ENCODE measurements at regions not wholly inside any gene's neighbourhood (a gene's known extent, or its start where the extent isn't known, plus 50 kb on each side); places are given as distances from the start of the nearest gene placed in this dataset.
"Not testable (repeated sequence)": the region's sequence is repeated elsewhere in the genome, so short reads cannot be mapped to it uniquely, and the experiment has no call there.

- not testable (repeated sequence) for TF ChIP-seq CREB5 (CRISPR knock-in tag; IDR thresholded peaks at IDR 0.05; ENCODE audit: low read depth); ZNF565 (CRISPR knock-in tag; conservative IDR thresholded peaks at IDR 0.05; ENCODE audit: low read depth); OSR1 (CRISPR knock-in tag; IDR thresholded peaks at IDR 0.05); PATZ1 (CRISPR knock-in tag; IDR thresholded peaks at IDR 0.05; ENCODE audit: borderline replicate concordance); TCF4 (CRISPR knock-in tag; IDR thresholded peaks at IDR 0.05; ENCODE audit: borderline replicate concordance); SNAI2 (CRISPR knock-in tag; IDR thresholded peaks at IDR 0.05); CSDC2 (CRISPR knock-in tag; IDR thresholded peaks at IDR 0.05); ISL1 (CRISPR knock-in tag; IDR thresholded peaks at IDR 0.05); TSHZ2 (CRISPR knock-in tag; IDR thresholded peaks at IDR 0.05); POU6F1 (CRISPR knock-in tag; IDR thresholded peaks at IDR 0.05; ENCODE audit: borderline replicate concordance, low read depth); ZNF8 (CRISPR knock-in tag; IDR thresholded peaks at IDR 0.05); ZFP3 (CRISPR knock-in tag; IDR thresholded peaks at IDR 0.05); PPARA (CRISPR knock-in tag; IDR thresholded peaks at IDR 0.05; ENCODE audit: borderline replicate concordance); RARB (CRISPR knock-in tag; IDR thresholded peaks at IDR 0.05)
Observed at GRCh38 chr21:10366210-10366609, 155.2 kb upstream of the TPTE start.
